Neutrophil (primary cell): ENCODE measurements at regions not wholly inside any gene's neighbourhood (a gene's known extent, or its start where the extent isn't known, plus 50 kb on each side); places are given as distances from the start of the nearest gene placed in this dataset.
"Not testable (repeated sequence)": the region's sequence is repeated elsewhere in the genome, so short reads cannot be mapped to it uniquely, and the experiment has no call there.

Experiments
- H3K27ac ChIP-seq: fragments of 200-600 bp; sonication (generic); 2 replicates; pipeline ENCODE4 v1.5.1; 2016; ENCODE audit warnings: mild to moderate bottlenecking, moderate library complexity
- H3K27me3 ChIP-seq: fragments of 200-600 bp; sonication (generic); 2 replicates; pipeline ENCODE4 v1.6.0; 2016; ENCODE audit warnings: mild to moderate bottlenecking
- H3K36me3 ChIP-seq: fragments of 200-600 bp; sonication (generic); 2 replicates; pipeline ENCODE4 v1.5.1; 2017
- H3K4me1 ChIP-seq, 2 experiments: fragments of 200-600 bp in 1 of 2; sonication (generic) in 1 of 2; 1 replicate in 1 of 2; 2 replicates in 1 of 2; pipeline versions ENCODE4 v1.5.1 to v1.6.1; 2013 to 2016; ENCODE audit warnings: low read depth in 1 of 2, low read length in 1 of 2, mild to moderate bottlenecking in 1 of 2, moderate library complexity in 1 of 2; ENCODE audit not compliant: control insufficient read depth in 1 of 2, insufficient read depth in 1 of 2
- H3K4me3 ChIP-seq, 2 experiments: fragments of 200-600 bp in 1 of 2; sonication (generic) in 1 of 2; 1 replicate in 1 of 2; 2 replicates in 1 of 2; pipeline ENCODE4 v1.5.1; 2013 to 2016; ENCODE audit warnings: low read depth in 1 of 2, low read length in 1 of 2, mild to moderate bottlenecking in 1 of 2, moderate library complexity in 1 of 2
- H3K9me3 ChIP-seq: fragments of 200-600 bp; sonication (generic); 2 replicates; pipeline ENCODE4 v1.5.1; 2016
- CTCF ChIP-seq: fragments of 200-600 bp; sonication (generic); IDR thresholded peaks from 2 replicates; pipeline ENCODE4 v1.5.1; 2016; ENCODE audit warnings: antibody characterized with exemption

GRCh38 chr7:3180604-3181003, 120.4 kb upstream of the SDK1 start:
- TF ChIP-seq CTCF = no peak

GRCh38 chr7:3182055-3182454, 119.0 kb upstream of the SDK1 start:
- not testable (repeated sequence) for H3K27me3 ChIP-seq, H3K4me1 ChIP-seq, H3K9me3 ChIP-seq, H3K4me3 ChIP-seq, H3K36me3 ChIP-seq, H3K27ac ChIP-seq

More at GRCh38 chr7:3180604-3181003, 120.4 kb upstream of the SDK1 start:
- Histone ChIP-seq H3K27me3 (peaks cover 5% of the 10 kb centered on the region), H3K27ac (no peak overlapping the region), H3K36me3 (no peaks in the 10 kb centered on the region), H3K9me3 (no peaks in the 10 kb centered on the region), H3K4me3 (no peak overlapping the region), H3K4me1 (no peaks in the 10 kb centered on the region)

GRCh38 chr7:3187444-3188040, 113.5 kb upstream of the SDK1 start:
- H3K4me1 ChIP-seq = peaks cover 0 to 3% of the 10 kb centered on the region in 2 experiments
- no peaks in the 10 kb centered on the region for H3K9me3 ChIP-seq
- no peaks in the 10 kb centered on the region for H3K27me3 ChIP-seq
- no peaks in the 10 kb centered on the region for H3K36me3 ChIP-seq
- no peak overlapping the region for H3K4me3 ChIP-seq
- no peak for TF ChIP-seq CTCF
- no peak overlapping the region for H3K27ac ChIP-seq

GRCh38 chr7:3188946-3189345, 112.1 kb upstream of the SDK1 start:
- Histone ChIP-seq H3K4me1 (peaks cover 0 to 3% of the 10 kb centered on the region in 2 experiments), H3K36me3 (no peaks in the 10 kb centered on the region), H3K27me3 (no peaks in the 10 kb centered on the region), H3K9me3 (no peaks in the 10 kb centered on the region), H3K27ac (no peak overlapping the region), H3K4me3 (no peak overlapping the region)
- no peak for TF ChIP-seq CTCF

- H3K4me3 ChIP-seq = no peak overlapping the region
- TF ChIP-seq CTCF = no peak
- no peaks in the 10 kb centered on the region for H3K27me3 ChIP-seq
- peaks cover 0 to 3% of the 10 kb centered on the region in 2 experiments for H3K4me1 ChIP-seq
- no peaks in the 10 kb centered on the region for H3K9me3 ChIP-seq
- no peaks in the 10 kb centered on the region for H3K36me3 ChIP-seq
- no peak overlapping the region for H3K27ac ChIP-seq
Observed at GRCh38 chr7:3191548-3191947, 109.5 kb upstream of the SDK1 start.

- Histone ChIP-seq H3K4me3 (no peak overlapping the region), H3K4me1 (peaks cover 0 to 3% of the 10 kb centered on the region in 2 experiments)
Observed at GRCh38 chr7:3192669-3193068, 108.4 kb upstream of the SDK1 start.

More at GRCh38 chr7:3192669-3193068, 108.4 kb upstream of the SDK1 start:
- Histone ChIP-seq H3K27ac (no peak overlapping the region), H3K27me3 (no peaks in the 10 kb centered on the region), H3K9me3 (no peaks in the 10 kb centered on the region), H3K36me3 (no peaks in the 10 kb centered on the region)
- no peak for TF ChIP-seq CTCF
